SKM-1 treated with dmso at 0.1 percent for 144 hours (cell line): ENCODE measurements at regions not wholly inside any gene's neighbourhood (a gene's known extent, or its start where the extent isn't known, plus 50 kb on each side); places are given as distances from the start of the nearest gene placed in this dataset.

Source experiments
- DNase-seq: peaks from one replicate; lab custom pipeline; 2025; ENCODE audit not compliant: unreplicated experiment; lab: John Stamatoyannopoulos, UW

DNA sequence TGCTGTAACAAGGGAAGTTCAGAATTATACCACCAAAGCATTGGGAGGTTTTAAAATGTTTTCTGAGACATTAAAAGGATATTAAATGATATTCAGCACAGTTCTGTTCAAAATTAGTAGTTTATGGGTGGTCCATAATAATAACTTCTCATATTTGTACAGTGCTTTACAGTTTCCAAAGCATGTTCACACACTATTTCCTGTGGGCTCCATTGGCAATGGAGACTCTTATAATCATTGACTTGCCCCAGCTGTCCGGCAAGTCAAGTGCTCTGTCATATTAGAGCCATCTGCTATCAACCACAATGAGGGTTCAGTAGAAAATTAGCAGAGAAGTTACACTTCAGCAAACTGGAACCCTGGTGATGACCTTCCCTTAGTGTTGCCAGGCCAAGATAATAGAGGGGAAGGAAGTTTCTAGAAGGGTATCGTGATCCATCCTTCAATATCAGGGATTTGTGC, 526.6 kb upstream of the CCDC196 start:
- no peak for DNase-seq

DNA sequence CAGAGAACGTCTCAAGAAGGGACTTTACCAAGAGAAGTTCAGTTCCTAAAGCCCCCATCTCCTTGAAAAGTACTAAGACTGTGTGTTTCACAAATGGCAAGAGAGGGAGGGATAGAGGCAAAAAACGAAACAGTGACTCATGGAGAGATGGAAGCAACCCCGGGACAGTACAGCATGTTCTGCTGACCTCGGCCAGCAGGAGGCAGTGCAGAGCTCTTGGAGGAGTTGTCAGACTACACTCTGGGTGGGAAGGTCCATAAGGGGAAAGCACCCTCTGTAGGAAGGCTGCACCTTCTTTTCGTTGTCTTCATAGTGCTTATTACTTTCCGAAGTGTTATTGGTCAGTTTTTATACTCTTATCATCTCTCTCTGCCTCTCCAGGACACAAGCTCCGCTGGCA, 525.2 kb upstream of the CCDC196 start:
- peak; percentile 24 for DNase-seq

DNA sequence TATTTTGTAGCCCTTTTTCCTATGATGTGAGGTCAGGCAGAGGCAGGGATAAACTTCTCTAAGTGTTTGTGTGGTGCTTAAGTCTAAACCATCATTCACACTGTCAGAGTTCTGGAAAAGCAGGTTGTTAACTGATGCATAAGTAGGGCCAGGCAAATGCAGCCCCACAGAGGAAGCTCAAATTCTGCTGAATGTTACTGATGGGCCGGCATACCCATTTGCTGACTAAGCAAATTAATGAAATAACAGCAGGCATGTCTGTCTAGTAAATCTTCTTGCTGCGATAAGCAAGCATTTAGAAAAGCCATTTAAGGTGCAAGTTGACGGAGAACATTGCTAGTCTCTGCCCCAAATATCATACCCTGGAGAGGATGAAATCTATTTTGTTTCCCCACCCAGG, 523.2 kb upstream of the CCDC196 start:
- no peak for DNase-seq

DNA sequence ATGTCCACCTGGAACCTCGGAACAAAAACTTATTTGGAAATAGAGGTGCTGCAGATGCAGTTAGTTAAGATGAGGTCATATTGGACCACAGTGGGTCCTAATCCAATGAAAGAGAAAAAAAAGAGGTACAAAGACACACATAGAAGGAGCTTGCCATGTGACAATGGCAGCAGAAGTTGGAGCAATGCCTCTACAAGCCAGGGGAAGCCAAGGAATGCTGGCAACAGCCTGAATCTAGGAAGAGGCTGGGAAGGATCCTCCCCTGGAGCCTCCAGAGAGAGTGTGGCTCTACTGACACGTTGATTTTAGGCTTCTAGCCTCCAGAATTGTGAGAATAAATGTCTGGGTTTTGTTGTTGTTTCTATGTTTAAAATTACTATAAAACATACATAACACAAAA, 521.8 kb upstream of the CCDC196 start:
- no peak for DNase-seq

DNA sequence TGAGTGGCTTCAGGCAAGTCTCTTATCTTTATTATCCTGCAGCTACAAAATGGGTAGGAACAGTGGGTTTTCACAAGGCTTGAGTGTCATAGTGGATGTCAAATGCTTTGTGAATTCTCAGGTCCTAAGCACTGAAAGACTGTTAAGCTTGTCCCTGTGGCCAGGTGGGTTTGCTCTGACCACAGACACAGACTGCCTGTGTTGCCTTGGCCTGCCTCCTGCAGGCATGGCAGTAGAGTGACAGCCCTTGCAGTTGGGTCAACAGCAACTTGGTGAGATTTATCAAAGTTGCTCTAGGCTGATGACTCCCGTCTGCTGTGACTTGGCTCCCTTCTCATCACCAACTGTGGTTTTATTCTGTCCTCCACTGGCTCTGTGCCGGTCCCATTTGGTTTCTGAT, 520.0 kb upstream of the CCDC196 start:
- no peak for DNase-seq

GRCh38 chr14:65972346-65972870, 513.8 kb upstream of the CCDC196 start:
- no peak for DNase-seq

DNA sequence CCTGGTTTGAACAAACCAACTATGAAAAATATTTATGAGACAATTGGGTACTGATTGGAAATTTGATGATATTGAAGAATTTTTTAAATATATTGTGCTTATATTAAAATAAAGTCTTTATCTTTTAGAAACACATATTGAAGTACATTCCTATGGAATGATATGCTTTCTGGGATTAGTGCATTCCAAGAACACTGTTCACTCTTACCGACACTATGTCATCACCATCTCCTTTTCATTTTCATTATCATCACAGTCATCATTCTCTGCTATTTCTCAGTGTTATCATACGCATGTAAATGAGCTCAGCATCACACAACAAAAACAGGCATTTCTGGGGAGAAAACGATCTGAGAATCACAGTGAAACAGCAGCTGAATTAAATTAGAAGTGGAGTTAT, 513.3 kb upstream of the CCDC196 start:
- no peak for DNase-seq

DNA sequence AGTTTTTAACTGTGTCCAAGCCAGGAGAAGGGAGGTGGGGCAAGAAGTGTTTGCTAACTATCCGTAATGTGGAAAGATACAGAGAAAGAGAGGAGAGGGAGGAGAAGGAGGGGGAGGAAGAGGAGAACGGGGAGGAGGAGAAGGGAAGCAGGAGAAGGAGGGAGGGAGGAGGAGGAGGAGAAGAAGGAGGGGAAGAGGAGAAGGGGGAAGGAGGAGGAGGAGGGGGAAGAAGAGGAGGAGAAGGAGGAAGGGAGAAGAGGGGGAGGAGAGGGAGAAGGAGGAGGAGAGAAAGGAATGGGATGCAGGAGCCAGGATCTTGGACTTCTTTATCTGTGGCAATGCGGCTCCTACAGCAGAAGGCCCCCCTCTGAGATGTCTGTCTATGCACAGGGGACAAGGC, 510.3 kb upstream of the CCDC196 start:
- no peak for DNase-seq

DNA sequence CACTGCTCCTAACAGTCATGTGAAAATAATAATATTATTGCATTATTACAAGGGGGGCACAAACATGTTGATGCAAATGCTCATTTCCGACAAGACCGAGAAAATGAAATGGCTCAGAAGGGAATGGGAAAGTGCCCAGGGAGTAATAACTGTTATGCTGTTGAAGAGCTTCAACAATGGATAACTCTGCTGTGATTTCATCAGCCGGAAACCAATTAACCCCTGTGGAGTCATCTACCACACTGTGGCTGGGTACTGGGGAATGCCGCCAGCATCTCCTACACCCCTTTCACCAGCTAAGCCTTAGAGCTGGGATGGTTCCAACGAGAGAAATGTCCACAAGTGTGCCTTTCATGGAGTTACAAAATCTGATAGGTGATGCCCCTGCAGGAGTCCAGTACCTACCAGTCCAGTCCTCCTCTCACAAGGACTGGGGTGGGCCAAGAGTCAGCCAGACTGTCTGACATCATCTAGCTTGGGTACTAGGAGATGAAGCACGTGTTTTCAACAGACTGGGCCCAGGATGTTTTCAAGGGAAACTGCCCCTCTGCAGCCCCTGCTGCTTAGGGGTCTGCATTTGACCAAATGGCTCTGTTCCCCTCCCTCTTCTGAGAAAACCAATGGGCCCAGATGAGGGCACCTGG, 509.3 kb upstream of the CCDC196 start:
- no peak for DNase-seq

DNA sequence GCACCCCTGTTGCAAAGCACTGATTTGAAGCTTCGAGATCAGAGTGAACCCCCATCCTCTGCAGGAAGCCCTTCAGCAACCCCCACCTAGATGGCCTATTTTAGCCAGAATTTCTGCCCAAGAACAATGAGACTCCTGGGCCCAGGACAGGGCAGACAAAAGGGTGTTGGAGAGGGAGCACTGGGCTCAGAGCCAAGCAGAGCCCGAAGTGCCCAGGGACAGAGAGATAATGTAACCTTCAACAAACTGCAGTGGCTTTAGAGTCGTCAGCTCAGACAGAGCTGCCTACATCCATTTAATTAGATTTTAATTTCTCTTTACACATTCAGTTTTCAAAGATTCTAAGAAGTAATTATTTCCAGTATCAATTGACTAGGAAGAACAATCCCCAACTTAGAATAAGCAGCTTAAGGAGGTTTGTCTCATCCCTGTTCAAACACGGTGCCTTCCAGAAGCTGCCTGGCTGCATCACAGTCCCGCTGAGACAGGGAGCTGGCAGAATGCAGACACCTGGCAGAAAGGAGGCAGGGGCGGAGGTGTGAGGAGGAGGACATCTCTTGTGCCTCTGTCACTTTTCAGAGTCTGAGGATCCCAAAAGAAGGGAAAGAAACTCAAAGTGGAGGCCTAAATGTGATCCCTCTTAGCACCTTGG, 504.9 kb upstream of the CCDC196 start:
- DNase-seq, result no peak

- no peak for DNase-seq
These were observed 500.1 kb upstream of the CCDC196 start for GRCh38 chr14:65986041-65986440.

GRCh38 chr14:65989981-65990380, 496.2 kb upstream of the CCDC196 start:
- DNase-seq, result no peak

GRCh38 chr14:65991104-65991503, 495.1 kb upstream of the CCDC196 start:
- no peak for DNase-seq

- DNase-seq, result peak; percentile 32
These were observed 494.2 kb upstream of the CCDC196 start for GRCh38 chr14:65991935-65992334.

GRCh38 chr14:65993103-65993502, 493.1 kb upstream of the CCDC196 start:
- DNase-seq, result no peak

GRCh38 chr14:65993996-65994395, 492.2 kb upstream of the CCDC196 start:
- DNase-seq, result no peak

DNA sequence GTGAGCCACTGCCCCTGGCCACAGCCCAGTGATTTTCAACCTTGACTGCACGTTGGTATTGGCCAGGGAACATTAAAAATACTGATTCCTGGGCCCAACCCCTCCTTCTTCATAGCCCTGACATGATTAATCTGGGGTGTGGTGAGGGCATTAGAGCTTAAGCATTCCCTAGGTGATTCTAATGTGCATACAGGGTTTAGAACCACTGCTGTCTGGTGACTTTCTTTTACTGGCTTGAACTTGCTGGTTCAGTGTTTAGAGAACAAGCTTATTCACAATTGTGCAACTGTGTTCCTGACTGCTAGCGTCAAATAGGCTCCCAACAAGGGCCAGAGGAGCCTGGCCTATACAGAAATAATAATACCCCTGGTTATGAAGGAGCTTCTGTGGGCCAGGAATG, 488.8 kb upstream of the CCDC196 start:
- DNase-seq, result no peak

- no peak for DNase-seq
These were observed 486.3 kb upstream of the CCDC196 start for GRCh38 chr14:65999865-66000264.

- no peak for DNase-seq
These were observed 485.4 kb upstream of the CCDC196 start for GRCh38 chr14:66000766-66001165.

- no peak for DNase-seq
These were observed 484.8 kb upstream of the CCDC196 start for GRCh38 chr14:66001356-66001755.

GRCh38 chr14:66003082-66003730, 483.0 kb upstream of the CCDC196 start:
- no peak for DNase-seq

DNA sequence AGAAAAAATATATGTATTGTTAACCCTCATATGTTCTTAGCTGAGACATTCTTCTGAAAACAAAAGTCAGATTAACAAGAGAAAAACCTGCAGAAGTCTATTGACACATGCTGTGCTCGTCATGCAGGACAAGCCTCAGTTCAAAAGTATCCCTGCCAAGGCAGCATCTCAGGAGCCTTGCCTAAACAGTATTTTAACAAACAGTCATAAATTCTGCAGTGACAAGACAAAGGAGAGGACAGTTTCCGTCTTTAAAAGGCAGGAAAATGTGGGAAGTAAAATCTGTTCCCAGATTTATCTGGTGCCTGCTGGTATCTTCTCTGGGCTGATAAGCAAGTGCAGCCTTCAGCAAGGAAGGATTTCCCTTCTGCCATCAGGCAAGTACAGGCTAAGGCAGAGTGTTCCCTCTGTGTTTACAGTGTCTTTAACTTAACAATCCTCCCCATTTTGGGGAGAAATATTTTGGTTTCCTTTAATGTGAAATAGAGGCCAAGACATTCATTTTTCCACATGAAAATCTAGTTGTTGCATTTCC, 480.2 kb upstream of the CCDC196 start:
- no peak for DNase-seq
